ENCODE measurements at regions not wholly inside any gene's neighbourhood (a gene's known extent, or its start where the extent isn't known, plus 50 kb on each side); places are given as distances from the start of the nearest gene placed in this dataset.
"Not testable (repeated sequence)": the region's sequence is repeated elsewhere in the genome, so short reads cannot be mapped to it uniquely, and the experiment has no call there.

GRCh38 chr10:44278837-44279324, 106.0 kb downstream of the CXCL12 start:
- no peak overlapping the region for H3K4me3 ChIP-seq
- no peaks in the 10 kb centered on the region for H3K36me3 ChIP-seq
- intact Hi-C loops (cut with DNase I; ENCODE audit: low total_unique reads) = no loop called here
- H3K27me3 ChIP-seq = no peaks in the 10 kb centered on the region
- H3K4me1 ChIP-seq = no peaks in the 10 kb centered on the region
- 67 to 80% methylated on average over 1 to 4 of the region's 5 CpGs for WGBS, 2 donors (ENCODE audit: low coverage in 1 of 2)
- in situ Hi-C loops (cut with MboI; ENCODE audit: low pct_ligation_motif_present in 1 of 4, low pct_unique_long_range_greater_than_20kb in 1 of 4, low sequenced_read_pairs in 3 of 4) = no loop called here
- no peak for DNase-seq
- no peak overlapping the region for H3K27ac ChIP-seq
- no peaks in the 10 kb centered on the region for H3K9me3 ChIP-seq
- TF ChIP-seq POLR2AphosphoS5 (IDR thresholded peaks at IDR 0.05) (no peak), POLR2A (IDR thresholded peaks at IDR 0.05) (no peak), EP300 (IDR thresholded peaks at IDR 0.05; ENCODE audit: low read depth) (no peak), CTCF (IDR thresholded peaks at IDR 0.05) (no peak)

- H3K27me3 ChIP-seq; intact Hi-C loops (cut with DNase I; ENCODE audit: low total_unique reads); H3K4me1 ChIP-seq; H3K27ac ChIP-seq; H3K36me3 ChIP-seq; DNase-seq; in situ Hi-C loops (cut with MboI; ENCODE audit: low pct_ligation_motif_present in 1 of 4, low pct_unique_long_range_greater_than_20kb in 1 of 4, low sequenced_read_pairs in 3 of 4); H3K4me3 ChIP-seq; H3K9me3 ChIP-seq: not testable (repeated sequence)
- 81% methylated on average over 15 of the region's 16 CpGs; no CpG with 5 or more reads in 1 of the 2 donors for WGBS, 2 donors (ENCODE audit: low coverage in 1 of 2)
Observed at GRCh38 chr10:44268435-44268948, 116.4 kb downstream of the CXCL12 start.

- no peak overlapping the region for H3K27ac ChIP-seq
- in situ Hi-C loops (cut with MboI; ENCODE audit: low pct_ligation_motif_present in 1 of 4, low pct_unique_long_range_greater_than_20kb in 1 of 4, low sequenced_read_pairs in 3 of 4) (no loop called here), intact Hi-C loops (cut with DNase I; ENCODE audit: low total_unique reads) (no loop called here)
- no peaks in the 10 kb centered on the region for H3K9me3 ChIP-seq
- TF ChIP-seq CTCF (IDR thresholded peaks at IDR 0.05) (no peak), POLR2A (IDR thresholded peaks at IDR 0.05) (no peak), POLR2AphosphoS5 (IDR thresholded peaks at IDR 0.05) (no peak), EP300 (IDR thresholded peaks at IDR 0.05; ENCODE audit: low read depth) (no peak)
- H3K4me1 ChIP-seq = peaks cover 0 to 5% (median 2%) of the 10 kb centered on the region in 4 donors
- no peak for DNase-seq
- no peak overlapping the region for H3K4me3 ChIP-seq
- WGBS, 2 donors (ENCODE audit: low coverage in 1 of 2) = 60 to 79% methylated on average over 1 to 3 of the region's 3 CpGs
- H3K36me3 ChIP-seq = no peaks in the 10 kb centered on the region
- no peaks in the 10 kb centered on the region for H3K27me3 ChIP-seq
Observed at GRCh38 chr10:44267007-44267406, 117.9 kb downstream of the CXCL12 start.

GRCh38 chr10:44264244-44264643, 120.7 kb downstream of the CXCL12 start:
- in situ Hi-C loops (cut with MboI; ENCODE audit: low pct_ligation_motif_present in 1 of 4, low pct_unique_long_range_greater_than_20kb in 1 of 4, low sequenced_read_pairs in 3 of 4) = no loop called here
- Histone ChIP-seq H3K4me1 (peaks cover 7 to 16% (median 8%) of the 10 kb centered on the region in 4 donors), H3K27me3 (no peaks in the 10 kb centered on the region), H3K4me3 (no peak overlapping the region), H3K9me3 (no peaks in the 10 kb centered on the region), H3K27ac (peak overlapping the region; percentile 31 to 65 (median 43)), H3K36me3 (no peaks in the 10 kb centered on the region)
- WGBS, 2 donors (ENCODE audit: low coverage in 1 of 2) = 58 to 77% methylated on average over 2 to 4 of the region's 4 CpGs
- no peak for TF ChIP-seq CTCF (IDR thresholded peaks at IDR 0.05)
- TF ChIP-seq POLR2AphosphoS5 (IDR thresholded peaks at IDR 0.05) = peak in 1 of 3 donors; percentile 59
- DNase-seq = no peak
- intact Hi-C loops (cut with DNase I; ENCODE audit: low total_unique reads) = no loop called here

- in situ Hi-C loops (cut with MboI; ENCODE audit: low pct_ligation_motif_present in 1 of 4, low pct_unique_long_range_greater_than_20kb in 1 of 4, low sequenced_read_pairs in 3 of 4) (no loop called here), intact Hi-C loops (cut with DNase I; ENCODE audit: low total_unique reads) (no loop called here)
- Histone ChIP-seq H3K27me3 (no peaks in the 10 kb centered on the region), H3K36me3 (no peaks in the 10 kb centered on the region), H3K27ac (peak overlapping the region; percentile 31 to 65 (median 43)), H3K4me3 (no peak overlapping the region), H3K9me3 (no peaks in the 10 kb centered on the region), H3K4me1 (peaks cover 7 to 16% (median 8%) of the 10 kb centered on the region in 4 donors)
- DNase-seq = no peak
- TF ChIP-seq CTCF (IDR thresholded peaks at IDR 0.05) = no peak
- no peak for TF ChIP-seq POLR2AphosphoS5 (IDR thresholded peaks at IDR 0.05)
- TF ChIP-seq POLR2A (IDR thresholded peaks at IDR 0.05) = no peak
- TF ChIP-seq EP300 (IDR thresholded peaks at IDR 0.05; ENCODE audit: low read depth) = no peak
- WGBS, 2 donors (ENCODE audit: low coverage in 1 of 2) = 37 to 57% methylated on average over 3 of the region's 3 CpGs
Observed at GRCh38 chr10:44263771-44264170, 121.1 kb downstream of the CXCL12 start.

Data from transverse colon (tissue), 4 donors.